ENCODE measurements at regions not wholly inside any gene's neighbourhood (a gene's known extent, or its start where the extent isn't known, plus 50 kb on each side); places are given as distances from the start of the nearest gene placed in this dataset.

GRCh38 chr1:101592845-101593244 lies 356.0 kb downstream of the S1PR1 start:
- TF ChIP-seq CTCF (IDR thresholded peaks at IDR 0.05) (no peak), REST (IDR thresholded peaks at IDR 0.05; ENCODE audit: insufficient read depth in 1 of 2, low read depth in 2 of 2, low read length in 1 of 2) (no peak), POLR2AphosphoS5 (IDR thresholded peaks at IDR 0.05; ENCODE audit: low read depth, low read length) (no peak), SIN3A (IDR thresholded peaks at IDR 0.05; ENCODE audit: borderline replicate concordance, insufficient read depth, low read depth, low read length) (no peak)

All from Panc1 (cell line).